HG03039 (cell line): ENCODE measurements at regions not wholly inside any gene's neighbourhood (a gene's known extent, or its start where the extent isn't known, plus 50 kb on each side); places are given as distances from the start of the nearest gene placed in this dataset.

ENCODE experiments used
- ATAC-seq: cut with Tn5 transposase; IDR thresholded peaks from one replicate; pipeline ENCODE4 v1.9.1; 2021; ENCODE audit warnings: mild to moderate bottlenecking, moderate library complexity; ENCODE audit not compliant: unreplicated experiment

- ATAC-seq = no peak
Measured at GRCh38 chr14:66092748-66093147, 393.4 kb upstream of the CCDC196 start.

GRCh38 chr14:66094001-66094727 lies 392.0 kb upstream of the CCDC196 start:
- ATAC-seq = no peak

GRCh38 chr14:66099451-66099850 lies 386.7 kb upstream of the CCDC196 start:
- no peak for ATAC-seq

- peak; percentile 76 for ATAC-seq
Measured at GRCh38 chr14:66099931-66100330, 386.2 kb upstream of the CCDC196 start.

GRCh38 chr14:66101662-66102061 lies 384.5 kb upstream of the CCDC196 start:
- no peak for ATAC-seq

- no peak for ATAC-seq
Measured at GRCh38 chr14:66104486-66104885, 381.7 kb upstream of the CCDC196 start.

- ATAC-seq = no peak
Measured at GRCh38 chr14:66105815-66106214, 380.4 kb upstream of the CCDC196 start.

GRCh38 chr14:66109426-66109825 lies 376.7 kb upstream of the CCDC196 start:
- ATAC-seq = no peak

GRCh38 chr14:66111891-66112290 lies 374.3 kb upstream of the CCDC196 start:
- no peak for ATAC-seq

- no peak for ATAC-seq
Measured at GRCh38 chr14:66114071-66114470, 372.1 kb upstream of the CCDC196 start.

- no peak for ATAC-seq
Measured at GRCh38 chr14:66115740-66116502, 370.2 kb upstream of the CCDC196 start.

GRCh38 chr14:66116732-66117131 lies 369.4 kb upstream of the CCDC196 start:
- no peak for ATAC-seq

GRCh38 chr14:66117600-66117999 lies 368.6 kb upstream of the CCDC196 start:
- ATAC-seq = no peak

- ATAC-seq = no peak
Measured at GRCh38 chr14:66119606-66120231, 366.5 kb upstream of the CCDC196 start.

- ATAC-seq = no peak
Measured at GRCh38 chr14:66120402-66120801, 365.8 kb upstream of the CCDC196 start.

GRCh38 chr14:66121859-66122258 lies 364.3 kb upstream of the CCDC196 start:
- ATAC-seq = no peak

GRCh38 chr14:66129224-66129623 lies 356.9 kb upstream of the CCDC196 start:
- no peak for ATAC-seq

- no peak for ATAC-seq
Measured at GRCh38 chr14:66131111-66131510, 355.1 kb upstream of the CCDC196 start.

- ATAC-seq = no peak
Measured at GRCh38 chr14:66133666-66134065, 352.5 kb upstream of the CCDC196 start.

- ATAC-seq = no peak
Measured at GRCh38 chr14:66135831-66136230, 350.3 kb upstream of the CCDC196 start.

- no peak for ATAC-seq
Measured at GRCh38 chr14:66137081-66137480, 349.1 kb upstream of the CCDC196 start.

GRCh38 chr14:66139432-66139831 lies 346.7 kb upstream of the CCDC196 start:
- no peak for ATAC-seq
